Activated B cell treated with CpG ODN at 0.5 μM for 24 hours (primary cell): ENCODE measurements at regions not wholly inside any gene's neighbourhood (a gene's known extent, or its start where the extent isn't known, plus 50 kb on each side); places are given as distances from the start of the nearest gene placed in this dataset.

Experiments used
- ATAC-seq: fragments of 200-7000 bp; cut with Tn5 transposase; one replicate; pipeline ENCODE4 v1.10.0; 2021; ENCODE audit warnings: low read depth, mild to moderate bottlenecking, moderate library complexity
- CTCF ChIA-PET: fragments of 350-600 bp; sonication (Branson Sonifier 250); formaldehyde crosslinking; loops from one replicate; lab custom pipeline; 2021; ENCODE audit warnings: antibody characterized with exemption; lab: Charles Lee
- POLR2A ChIA-PET: fragments of 350-600 bp; sonication (Branson Sonifier 250); formaldehyde crosslinking; loops from one replicate; lab custom pipeline; 2021; ENCODE audit warnings: antibody characterized with exemption; lab: Charles Lee
- DNase-seq: peaks from one replicate; pipeline ENCODE4 v3.0.0; 2022
- H3K27ac Mint-ChIP-seq: one replicate; pipeline ENCODE4 v1.8.0; 2020; ENCODE audit warnings: mixed read lengths
- H3K27me3 Mint-ChIP-seq: one replicate; pipeline ENCODE4 v1.8.0; 2021; ENCODE audit warnings: mixed read lengths
- H3K36me3 Mint-ChIP-seq: one replicate; pipeline ENCODE4 v1.8.0; 2021; ENCODE audit warnings: low read depth, mixed read lengths
- H3K4me1 Mint-ChIP-seq: one replicate; pipeline ENCODE4 v1.8.0; 2021; ENCODE audit warnings: mixed read lengths
- H3K4me3 Mint-ChIP-seq: one replicate; pipeline ENCODE4 v1.8.0; 2020; ENCODE audit warnings: mild to moderate bottlenecking, mixed read lengths
- H3K9me3 Mint-ChIP-seq: one replicate; pipeline ENCODE4 v1.8.0; 2020; ENCODE audit warnings: mixed read lengths
- CTCF ChIP-seq: fragments of 200-600 bp; IDR thresholded peaks from one replicate; pipeline ENCODE4 v1.8.0; 2022; ENCODE audit warnings: antibody characterized with exemption, mild to moderate bottlenecking
- intact Hi-C: fragments of 100-400 bp; cut with micrococcal nuclease; formaldehyde crosslinking; loops from one replicate; pipeline ENCODE4 v1.15.1; 2024

- no peak overlapping the region for H3K27ac Mint-ChIP-seq
- CTCF ChIA-PET: no interaction called here
- no peak for DNase-seq
- H3K36me3 Mint-ChIP-seq: no peaks in the 10 kb centered on the region
- POLR2A ChIA-PET: no interaction called here
- H3K27me3 Mint-ChIP-seq: no peaks in the 10 kb centered on the region
- intact Hi-C loops: no loop called here
- H3K9me3 Mint-ChIP-seq: peaks cover 1% of the 10 kb centered on the region
- no peak for TF ChIP-seq CTCF
- H3K4me3 Mint-ChIP-seq: no peak overlapping the region
- no peaks in the 10 kb centered on the region for H3K4me1 Mint-ChIP-seq
- ATAC-seq: no peak
These were observed 457.9 kb downstream of the GPAT3 start for GRCh38 chr4:83993774-83994173.

- TF ChIP-seq CTCF: no peak
- intact Hi-C loops: no loop called here
- H3K4me1 Mint-ChIP-seq: no peaks in the 10 kb centered on the region
- H3K9me3 Mint-ChIP-seq: peaks cover 1% of the 10 kb centered on the region
- DNase-seq: no peak
- H3K27ac Mint-ChIP-seq: no peak overlapping the region
- H3K27me3 Mint-ChIP-seq: no peaks in the 10 kb centered on the region
- ChIA-PET CTCF (no interaction called here), POLR2A (no interaction called here)
- no peaks in the 10 kb centered on the region for H3K36me3 Mint-ChIP-seq
- H3K4me3 Mint-ChIP-seq: no peak overlapping the region
- no peak for ATAC-seq
These were observed 453.9 kb downstream of the GPAT3 start for GRCh38 chr4:83989835-83990234.

GRCh38 chr4:83981156-83981555 lies 445.2 kb downstream of the GPAT3 start:
- ATAC-seq (no peak), DNase-seq (no peak)
- Mint-ChIP-seq H3K9me3 (no peaks in the 10 kb centered on the region), H3K27me3 (no peaks in the 10 kb centered on the region), H3K36me3 (no peaks in the 10 kb centered on the region), H3K4me3 (no peak overlapping the region), H3K27ac (no peak overlapping the region), H3K4me1 (no peaks in the 10 kb centered on the region)
- intact Hi-C loops: no loop called here
- CTCF ChIA-PET: no interaction called here
- no peak for TF ChIP-seq CTCF
- POLR2A ChIA-PET: no interaction called here

GRCh38 chr4:83979773-83980172 lies 443.9 kb downstream of the GPAT3 start:
- Mint-ChIP-seq H3K9me3 (no peaks in the 10 kb centered on the region), H3K36me3 (no peaks in the 10 kb centered on the region), H3K4me1 (no peaks in the 10 kb centered on the region), H3K27me3 (no peaks in the 10 kb centered on the region), H3K27ac (no peak overlapping the region), H3K4me3 (no peak overlapping the region)
- no peak for TF ChIP-seq CTCF
- no peak for ATAC-seq
- CTCF ChIA-PET: no interaction called here
- POLR2A ChIA-PET: no interaction called here
- DNase-seq: no peak
- intact Hi-C loops: no loop called here

- Mint-ChIP-seq H3K4me1 (no peaks in the 10 kb centered on the region), H3K27me3 (no peaks in the 10 kb centered on the region), H3K9me3 (no peaks in the 10 kb centered on the region), H3K4me3 (no peak overlapping the region), H3K36me3 (no peaks in the 10 kb centered on the region), H3K27ac (no peak overlapping the region)
- DNase-seq (no peak), ATAC-seq (no peak)
- intact Hi-C loops: no loop called here
- TF ChIP-seq CTCF: no peak
- ChIA-PET CTCF (no interaction called here), POLR2A (no interaction called here)
These were observed 438.3 kb downstream of the GPAT3 start for GRCh38 chr4:83974111-83974780.
